NT2/D1 (cell line): ENCODE measurements at regions not wholly inside any gene's neighbourhood (a gene's known extent, or its start where the extent isn't known, plus 50 kb on each side); places are given as distances from the start of the nearest gene placed in this dataset.

Experiments
- DNase-seq: peaks from one replicate; pipeline ENCODE4 v3.0.0-alpha.2; 2011; ENCODE audit warnings: low read depth, low spot score
- H3K27me3 ChIP-seq: 2 replicates; pipeline ENCODE4 v1.6.0; 2011; ENCODE audit warnings: mild to moderate bottlenecking; ENCODE audit not compliant: insufficient read length, insufficient read depth
- H3K36me3 ChIP-seq: 2 replicates; pipeline ENCODE4 v1.6.1; 2011; ENCODE audit warnings: mild to moderate bottlenecking, low read length, mixed read lengths; ENCODE audit not compliant: insufficient read depth, insufficient read length
- H3K4me1 ChIP-seq: 2 replicates; pipeline ENCODE4 v1.5.1; 2011; ENCODE audit not compliant: insufficient read depth, insufficient read length
- H3K4me3 ChIP-seq: 2 replicates; pipeline ENCODE4 v1.5.1; 2011; ENCODE audit warnings: low read depth; ENCODE audit not compliant: insufficient read length
- H3K9ac ChIP-seq: 2 replicates; pipeline ENCODE4 v1.6.0; 2011; ENCODE audit warnings: low read depth; ENCODE audit not compliant: insufficient read length
- H3K9me3 ChIP-seq: 2 replicates; pipeline ENCODE4 v1.5.1; 2011; ENCODE audit warnings: mild to moderate bottlenecking, low read length; ENCODE audit not compliant: insufficient read depth
- SUZ12 ChIP-seq: IDR thresholded peaks from 2 replicates; pipeline ENCODE4 v1.6.1; 2011; ENCODE audit not compliant: insufficient read length, insufficient read depth; ENCODE audit errors: extremely low read depth
- YY1 ChIP-seq: IDR thresholded peaks from 2 replicates; pipeline ENCODE4 v1.6.1; 2011; ENCODE audit not compliant: insufficient read length, insufficient read depth
- ZNF274 ChIP-seq: IDR thresholded peaks from 2 replicates; pipeline ENCODE4 v1.6.1; 2011; ENCODE audit warnings: mild to moderate bottlenecking, low read depth, low read length

- DNase-seq: no peak
- H3K27me3 ChIP-seq: no peaks in the 10 kb centered on the region
- no peaks in the 10 kb centered on the region for H3K36me3 ChIP-seq
- no peak overlapping the region for H3K9ac ChIP-seq
- no peaks in the 10 kb centered on the region for H3K4me1 ChIP-seq
- no peak overlapping the region for H3K4me3 ChIP-seq
- no peaks in the 10 kb centered on the region for H3K9me3 ChIP-seq
- TF ChIP-seq ZNF274: no peak
Observed at GRCh38 chr20:39888310-39888709, 800.7 kb downstream of the MAFB start.

GRCh38 chr20:39886650-39887190 lies 802.3 kb downstream of the MAFB start:
- Histone ChIP-seq H3K4me3 (no peak overlapping the region), H3K4me1 (no peaks in the 10 kb centered on the region), H3K27me3 (no peaks in the 10 kb centered on the region), H3K9me3 (peaks cover 12% of the 10 kb centered on the region), H3K36me3 (no peaks in the 10 kb centered on the region), H3K9ac (no peak overlapping the region)
- no peak for DNase-seq
- no peak for TF ChIP-seq SUZ12
- no peak for TF ChIP-seq YY1
- no peak for TF ChIP-seq ZNF274

- H3K9me3 ChIP-seq: peaks cover 16% of the 10 kb centered on the region
- H3K9ac ChIP-seq: no peak overlapping the region
- H3K4me1 ChIP-seq: no peaks in the 10 kb centered on the region
- H3K4me3 ChIP-seq: no peak overlapping the region
- DNase-seq: peak; percentile 85
- H3K27me3 ChIP-seq: no peaks in the 10 kb centered on the region
- H3K36me3 ChIP-seq: no peaks in the 10 kb centered on the region
- no peak for TF ChIP-seq YY1
- TF ChIP-seq ZNF274: peak; percentile 67
Observed at GRCh38 chr20:39885975-39886649, 802.9 kb downstream of the MAFB start.

- Histone ChIP-seq H3K9me3 (peaks cover 20% of the 10 kb centered on the region), H3K9ac (no peak overlapping the region), H3K4me3 (no peak overlapping the region), H3K27me3 (no peaks in the 10 kb centered on the region), H3K36me3 (no peaks in the 10 kb centered on the region), H3K4me1 (no peaks in the 10 kb centered on the region)
- DNase-seq: no peak
- TF ChIP-seq ZNF274: no peak
- TF ChIP-seq SUZ12: no peak
- no peak for TF ChIP-seq YY1
Observed at GRCh38 chr20:39882806-39883205, 806.2 kb downstream of the MAFB start.

- Histone ChIP-seq H3K9me3 (peaks cover 20% of the 10 kb centered on the region), H3K9ac (no peak overlapping the region), H3K36me3 (no peaks in the 10 kb centered on the region), H3K4me1 (no peaks in the 10 kb centered on the region), H3K4me3 (no peak overlapping the region), H3K27me3 (no peaks in the 10 kb centered on the region)
- no peak for TF ChIP-seq SUZ12
- TF ChIP-seq ZNF274: no peak
- TF ChIP-seq YY1: no peak
- no peak for DNase-seq
Observed at GRCh38 chr20:39880890-39881289, 808.1 kb downstream of the MAFB start.

GRCh38 chr20:39879296-39879695 lies 809.7 kb downstream of the MAFB start:
- Histone ChIP-seq H3K36me3 (no peaks in the 10 kb centered on the region), H3K4me1 (no peaks in the 10 kb centered on the region), H3K4me3 (no peak overlapping the region), H3K9ac (no peak overlapping the region), H3K27me3 (no peaks in the 10 kb centered on the region), H3K9me3 (peaks cover 20% of the 10 kb centered on the region)
- no peak for DNase-seq
- no peak for TF ChIP-seq YY1
- no peak for TF ChIP-seq ZNF274
- TF ChIP-seq SUZ12: no peak

GRCh38 chr20:39878809-39879208 lies 810.2 kb downstream of the MAFB start:
- Histone ChIP-seq H3K9ac (no peak overlapping the region), H3K36me3 (no peaks in the 10 kb centered on the region), H3K27me3 (no peaks in the 10 kb centered on the region), H3K4me1 (no peaks in the 10 kb centered on the region), H3K9me3 (peaks cover 20% of the 10 kb centered on the region), H3K4me3 (no peak overlapping the region)
- TF ChIP-seq SUZ12 (no peak), YY1 (no peak), ZNF274 (no peak)
- DNase-seq: no peak

GRCh38 chr20:39878320-39878719 lies 810.7 kb downstream of the MAFB start:
- no peak for TF ChIP-seq YY1
- no peak for TF ChIP-seq ZNF274
- TF ChIP-seq SUZ12: no peak
- DNase-seq: no peak
- H3K4me1 ChIP-seq: no peaks in the 10 kb centered on the region
- no peak overlapping the region for H3K4me3 ChIP-seq
- H3K9ac ChIP-seq: no peak overlapping the region
- H3K36me3 ChIP-seq: no peaks in the 10 kb centered on the region
- no peaks in the 10 kb centered on the region for H3K27me3 ChIP-seq
- H3K9me3 ChIP-seq: peaks cover 20% of the 10 kb centered on the region
